ENCODE measurements at regions not wholly inside any gene's neighbourhood (a gene's known extent, or its start where the extent isn't known, plus 50 kb on each side); places are given as distances from the start of the nearest gene placed in this dataset.

- DNase-seq, result no peak
- no peak for TF ChIP-seq POLR2A (IDR thresholded peaks at IDR 0.05; ENCODE audit: low read length)
- TF ChIP-seq GATA1 (IDR thresholded peaks at IDR 0.05; ENCODE audit: low read depth, low read length), result no peak
Observed at GRCh38 chr4:175431694-175432093, 380.4 kb downstream of the GPM6A start.

- TF ChIP-seq POLR2A (IDR thresholded peaks at IDR 0.05; ENCODE audit: low read length), result no peak
- no peak for TF ChIP-seq GATA1 (IDR thresholded peaks at IDR 0.05; ENCODE audit: low read depth, low read length)
- DNase-seq, result peak; percentile 2
Observed at GRCh38 chr4:175435381-175435783, 376.7 kb downstream of the GPM6A start.

GRCh38 chr4:175436196-175436595 lies 375.9 kb downstream of the GPM6A start:
- no peak for DNase-seq
- TF ChIP-seq POLR2A (IDR thresholded peaks at IDR 0.05; ENCODE audit: low read length) (no peak), GATA1 (IDR thresholded peaks at IDR 0.05; ENCODE audit: low read depth, low read length) (no peak)

GRCh38 chr4:175440786-175441185 lies 371.3 kb downstream of the GPM6A start:
- TF ChIP-seq GATA1 (IDR thresholded peaks at IDR 0.05; ENCODE audit: low read depth, low read length) (no peak), POLR2A (IDR thresholded peaks at IDR 0.05; ENCODE audit: low read length) (no peak)
- DNase-seq, result no peak

- no peak for DNase-seq
- no peak for TF ChIP-seq GATA1 (IDR thresholded peaks at IDR 0.05; ENCODE audit: low read depth, low read length)
- no peak for TF ChIP-seq POLR2A (IDR thresholded peaks at IDR 0.05; ENCODE audit: low read length)
Observed at GRCh38 chr4:175441256-175441655, 370.8 kb downstream of the GPM6A start.

- no peak for TF ChIP-seq POLR2A (IDR thresholded peaks at IDR 0.05; ENCODE audit: low read length)
- TF ChIP-seq GATA1 (IDR thresholded peaks at IDR 0.05; ENCODE audit: low read depth, low read length), result no peak
Observed at GRCh38 chr4:175443547-175443946, 368.5 kb downstream of the GPM6A start.

GRCh38 chr4:175444512-175444911 lies 367.6 kb downstream of the GPM6A start:
- no peak for DNase-seq
- TF ChIP-seq GATA1 (IDR thresholded peaks at IDR 0.05; ENCODE audit: low read depth, low read length) (no peak), POLR2A (IDR thresholded peaks at IDR 0.05; ENCODE audit: low read length) (no peak)

More at GRCh38 chr4:175443547-175443946, 368.5 kb downstream of the GPM6A start:
- DNase-seq, result no peak

GRCh38 chr4:175447016-175447415 lies 365.0 kb downstream of the GPM6A start:
- no peak for DNase-seq
- TF ChIP-seq POLR2A (IDR thresholded peaks at IDR 0.05; ENCODE audit: low read length), result no peak
- TF ChIP-seq GATA1 (IDR thresholded peaks at IDR 0.05; ENCODE audit: low read depth, low read length), result no peak

- no peak for TF ChIP-seq GATA1 (IDR thresholded peaks at IDR 0.05; ENCODE audit: low read depth, low read length)
- TF ChIP-seq POLR2A (IDR thresholded peaks at IDR 0.05; ENCODE audit: low read length), result no peak
Observed at GRCh38 chr4:175450446-175450845, 361.6 kb downstream of the GPM6A start.

GRCh38 chr4:175451238-175451965 lies 360.7 kb downstream of the GPM6A start:
- TF ChIP-seq POLR2A (IDR thresholded peaks at IDR 0.05; ENCODE audit: low read length), result no peak
- no peak for TF ChIP-seq GATA1 (IDR thresholded peaks at IDR 0.05; ENCODE audit: low read depth, low read length)

More at GRCh38 chr4:175450446-175450845, 361.6 kb downstream of the GPM6A start:
- DNase-seq, result no peak

GRCh38 chr4:175453456-175453855 lies 358.6 kb downstream of the GPM6A start:
- TF ChIP-seq POLR2A (IDR thresholded peaks at IDR 0.05; ENCODE audit: low read length) (no peak), GATA1 (IDR thresholded peaks at IDR 0.05; ENCODE audit: low read depth, low read length) (no peak)
- no peak for DNase-seq

More at GRCh38 chr4:175451238-175451965, 360.7 kb downstream of the GPM6A start:
- DNase-seq, result no peak

- no peak for DNase-seq
Observed at GRCh38 chr4:175456131-175456530, 355.9 kb downstream of the GPM6A start.

GRCh38 chr4:175457956-175458355 lies 354.1 kb downstream of the GPM6A start:
- no peak for TF ChIP-seq GATA1 (IDR thresholded peaks at IDR 0.05; ENCODE audit: low read depth, low read length)
- no peak for TF ChIP-seq POLR2A (IDR thresholded peaks at IDR 0.05; ENCODE audit: low read length)
- DNase-seq, result no peak

More at GRCh38 chr4:175456131-175456530, 355.9 kb downstream of the GPM6A start:
- no peak for TF ChIP-seq POLR2A (IDR thresholded peaks at IDR 0.05; ENCODE audit: low read length)
- no peak for TF ChIP-seq GATA1 (IDR thresholded peaks at IDR 0.05; ENCODE audit: low read depth, low read length)

- no peak for DNase-seq
- no peak for TF ChIP-seq GATA1 (IDR thresholded peaks at IDR 0.05; ENCODE audit: low read depth, low read length)
- no peak for TF ChIP-seq POLR2A (IDR thresholded peaks at IDR 0.05; ENCODE audit: low read length)
Observed at GRCh38 chr4:175459571-175459970, 352.5 kb downstream of the GPM6A start.

GRCh38 chr4:175460414-175460813 lies 351.6 kb downstream of the GPM6A start:
- TF ChIP-seq POLR2A (IDR thresholded peaks at IDR 0.05; ENCODE audit: low read length), result no peak
- no peak for TF ChIP-seq GATA1 (IDR thresholded peaks at IDR 0.05; ENCODE audit: low read depth, low read length)
- DNase-seq, result no peak

All from erythroblast (primary cell).